Kidney capillary endothelial cell (primary cell): ENCODE measurements at regions not wholly inside any gene's neighbourhood (a gene's known extent, or its start where the extent isn't known, plus 50 kb on each side); places are given as distances from the start of the nearest gene placed in this dataset.

ENCODE experiments used
- DNase-seq: peaks from one replicate; pipeline ENCODE4 v3.0.0-alpha.2; 2018; ENCODE audit warnings: low spot score

DNA sequence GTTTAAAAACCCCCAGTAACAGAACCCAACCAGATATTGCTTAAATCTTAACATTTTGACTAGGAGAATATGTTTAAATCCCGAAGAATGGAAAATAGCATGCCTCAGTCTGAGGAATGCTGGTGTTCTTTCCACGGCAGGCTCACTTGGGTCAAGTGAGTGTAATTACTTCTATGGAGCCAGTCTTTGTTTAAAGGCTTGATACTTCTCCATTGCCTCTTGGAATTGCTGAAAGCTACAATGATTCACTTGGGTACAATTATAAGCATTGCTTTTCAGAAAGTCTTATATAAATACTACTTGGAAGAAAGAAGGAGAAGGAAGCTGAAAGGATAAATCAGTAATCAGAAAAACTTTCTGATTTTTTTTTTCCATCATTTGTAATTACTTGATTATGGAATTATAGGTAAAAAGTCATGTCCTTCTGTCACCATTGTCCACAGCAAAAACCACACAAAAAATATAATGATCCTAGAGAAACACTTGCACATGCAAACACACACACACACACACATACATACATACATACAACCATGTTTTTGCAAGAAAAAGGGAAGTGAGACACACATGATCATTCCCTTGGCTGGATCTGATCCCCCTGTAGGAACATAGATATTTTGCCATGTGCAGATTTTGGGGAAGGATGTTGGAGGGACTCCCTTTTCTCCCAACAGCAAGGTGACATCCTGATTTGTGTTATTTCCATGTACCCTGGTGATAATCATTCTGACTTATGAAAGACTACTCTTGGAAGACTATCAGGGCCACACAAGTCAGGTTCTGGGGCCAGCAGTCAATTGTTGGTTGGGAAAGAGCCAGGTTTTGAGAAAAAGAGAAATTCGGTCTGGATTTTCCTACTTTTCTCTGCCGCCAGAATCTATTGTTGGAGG, 396.0 kb upstream of the BTBD3 start:
- DNase-seq, result no peak

DNA sequence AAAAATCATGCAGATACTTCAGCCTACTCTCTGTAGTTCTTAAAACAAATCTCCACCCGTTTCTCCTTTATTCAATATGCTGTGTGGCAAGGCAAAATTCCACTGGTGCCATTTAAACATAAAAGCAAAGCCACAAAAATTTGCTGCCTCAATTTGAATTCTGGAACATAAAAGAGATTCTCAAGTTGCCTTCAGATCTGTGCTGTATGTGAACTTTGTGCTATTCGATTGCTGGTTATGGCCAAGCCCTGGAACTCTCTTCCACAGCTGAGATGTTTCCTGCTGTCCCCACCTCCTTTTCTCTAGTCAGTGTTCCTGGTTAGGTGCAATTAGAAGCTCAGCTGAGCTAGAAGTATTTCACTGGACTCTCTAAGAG, 395.3 kb upstream of the BTBD3 start:
- DNase-seq, result no peak

DNA sequence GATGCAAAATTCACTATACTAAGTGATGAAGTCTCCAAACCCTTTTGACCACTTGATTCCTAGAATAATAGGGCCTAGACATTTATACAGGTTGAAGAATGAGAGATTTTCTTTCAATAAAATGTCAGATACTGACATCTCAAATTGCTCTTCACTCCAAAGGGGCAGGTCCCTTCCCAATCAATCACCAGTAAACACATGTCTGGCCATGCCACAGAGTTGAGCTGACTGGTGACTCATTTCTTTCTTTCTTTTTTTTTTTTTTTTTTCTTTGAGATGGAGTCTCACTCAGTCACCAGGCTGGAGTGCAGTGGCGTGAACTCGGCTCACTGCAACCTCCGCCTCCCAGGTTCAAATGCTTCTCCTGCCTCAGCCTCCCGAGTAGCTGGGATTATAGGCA, 388.6 kb upstream of the BTBD3 start:
- DNase-seq, result no peak

DNA sequence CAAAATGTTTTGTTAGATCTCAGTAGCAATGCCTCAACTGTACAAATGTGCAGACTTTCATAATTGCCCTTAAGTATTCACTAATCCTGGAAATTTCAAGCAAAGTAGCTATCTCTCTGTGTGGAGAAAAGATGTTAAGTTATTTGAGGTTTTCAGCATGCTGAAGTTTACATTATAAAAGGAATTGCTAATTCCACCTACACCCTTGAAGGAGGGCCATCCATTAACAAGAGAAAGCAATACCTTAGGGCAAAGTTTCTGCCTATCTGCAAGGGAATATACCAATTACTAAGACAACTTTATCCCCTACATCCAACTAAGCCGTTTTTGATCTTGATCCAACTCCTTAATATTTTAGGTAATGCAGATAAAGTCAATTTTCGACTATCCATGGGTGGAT, 380.7 kb upstream of the BTBD3 start:
- DNase-seq, result no peak

DNA sequence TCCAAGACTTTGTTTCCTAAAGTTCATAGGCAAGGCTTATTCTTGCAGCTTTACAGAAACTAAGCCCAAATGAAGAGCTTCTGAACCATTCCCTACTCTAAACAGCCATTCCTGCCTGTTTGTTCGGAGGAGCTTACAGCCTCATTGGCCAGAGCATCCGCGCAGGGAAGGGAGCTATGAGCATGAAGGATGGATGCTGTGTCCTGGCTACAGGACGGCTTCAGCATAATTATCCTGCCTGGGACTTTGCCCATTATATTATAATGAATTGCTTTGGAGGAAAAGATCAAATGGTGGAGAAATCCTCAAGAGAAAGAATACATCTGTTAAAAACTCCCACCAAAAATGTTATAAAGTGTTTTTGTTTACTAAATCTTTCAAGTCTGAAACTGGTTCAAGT, 378.2 kb upstream of the BTBD3 start:
- no peak for DNase-seq

DNA sequence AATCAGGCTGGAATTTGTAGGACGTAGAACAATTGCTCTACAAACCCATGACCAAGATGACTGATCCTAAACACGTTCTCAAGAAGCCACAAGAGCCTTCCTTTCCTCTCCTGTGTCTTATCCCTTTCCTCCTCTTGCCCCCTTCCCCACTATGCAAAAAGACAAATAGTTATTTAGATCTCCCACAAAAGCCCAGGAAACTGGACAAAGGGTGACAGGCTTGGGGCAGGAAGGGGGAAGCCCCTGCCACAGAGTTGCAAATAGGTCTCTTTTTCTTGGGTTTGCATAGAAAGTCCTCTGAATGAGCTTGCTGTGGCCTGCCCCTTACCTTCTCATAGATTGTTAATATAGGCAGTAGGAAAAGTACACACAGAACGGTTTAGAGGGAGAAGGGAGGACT, 377.1 kb upstream of the BTBD3 start:
- DNase-seq, result no peak

DNA sequence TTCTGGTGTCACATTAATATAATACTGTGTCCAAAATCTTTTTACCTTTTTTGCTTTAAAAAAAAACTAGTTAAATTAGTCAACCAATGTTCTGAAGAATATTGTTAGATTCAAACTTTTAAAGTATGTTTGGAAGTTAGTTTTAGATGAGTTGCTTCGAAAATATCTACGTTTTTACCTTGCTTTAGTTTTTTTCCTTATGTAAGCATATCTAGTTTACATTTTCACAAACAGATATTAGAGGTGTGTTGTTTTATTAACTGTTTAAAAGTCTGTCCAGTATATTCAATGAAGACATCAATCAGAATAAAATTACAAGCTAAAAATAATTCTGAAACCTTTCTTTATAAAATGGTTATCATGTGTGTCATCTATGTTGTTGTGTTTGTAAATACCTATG, 375.0 kb upstream of the BTBD3 start:
- DNase-seq, result no peak

DNA sequence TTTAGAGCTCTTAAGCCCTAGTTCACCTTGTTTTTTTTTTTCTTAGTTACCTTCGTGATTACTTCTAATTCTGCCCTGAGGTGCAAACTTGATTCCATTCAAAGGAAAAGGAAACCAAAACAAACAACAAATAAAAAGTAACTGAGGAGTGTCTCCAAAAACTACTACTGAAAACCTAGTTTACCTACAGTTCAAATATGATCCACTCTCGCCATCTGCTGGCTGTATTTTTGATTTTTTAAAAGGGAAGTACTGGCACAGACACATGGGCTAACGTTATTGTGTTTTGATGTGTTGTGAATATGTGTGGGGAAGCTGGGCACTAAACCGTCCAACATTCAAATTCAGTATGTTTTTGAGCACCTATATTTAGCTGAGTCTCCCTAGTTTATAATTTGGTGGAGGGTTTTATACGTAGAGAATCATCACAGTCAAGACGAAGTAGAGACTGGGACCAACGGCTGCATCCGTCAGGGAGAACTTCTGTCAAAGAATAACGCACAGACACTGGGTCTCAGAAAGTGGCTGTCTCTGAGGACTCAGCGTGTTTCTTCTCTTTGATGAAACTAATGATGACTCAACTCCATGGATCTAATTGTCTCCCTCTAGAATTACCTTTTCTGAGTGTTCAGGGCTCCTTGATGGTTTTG, 373.5 kb upstream of the BTBD3 start:
- peak; percentile 70 for DNase-seq

DNA sequence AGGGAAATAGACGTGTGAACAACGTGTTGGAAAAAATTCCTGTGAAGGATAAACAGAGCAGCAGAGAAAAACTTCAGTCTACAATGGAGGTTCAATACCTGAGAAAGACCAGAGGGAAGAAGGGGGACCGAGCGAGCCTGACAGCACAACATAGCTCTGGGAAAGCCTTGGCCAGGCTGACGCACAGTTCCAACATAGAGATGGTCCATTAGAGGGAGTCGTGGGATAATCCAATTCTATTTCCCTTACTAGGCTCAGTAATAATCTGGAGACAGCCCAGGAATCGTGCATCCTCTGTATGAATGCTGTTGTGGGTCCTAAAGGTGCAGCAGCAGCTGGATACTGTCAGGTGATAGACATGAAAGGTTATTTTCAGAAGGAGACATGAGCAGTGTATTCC, 370.8 kb upstream of the BTBD3 start:
- no peak for DNase-seq

DNA sequence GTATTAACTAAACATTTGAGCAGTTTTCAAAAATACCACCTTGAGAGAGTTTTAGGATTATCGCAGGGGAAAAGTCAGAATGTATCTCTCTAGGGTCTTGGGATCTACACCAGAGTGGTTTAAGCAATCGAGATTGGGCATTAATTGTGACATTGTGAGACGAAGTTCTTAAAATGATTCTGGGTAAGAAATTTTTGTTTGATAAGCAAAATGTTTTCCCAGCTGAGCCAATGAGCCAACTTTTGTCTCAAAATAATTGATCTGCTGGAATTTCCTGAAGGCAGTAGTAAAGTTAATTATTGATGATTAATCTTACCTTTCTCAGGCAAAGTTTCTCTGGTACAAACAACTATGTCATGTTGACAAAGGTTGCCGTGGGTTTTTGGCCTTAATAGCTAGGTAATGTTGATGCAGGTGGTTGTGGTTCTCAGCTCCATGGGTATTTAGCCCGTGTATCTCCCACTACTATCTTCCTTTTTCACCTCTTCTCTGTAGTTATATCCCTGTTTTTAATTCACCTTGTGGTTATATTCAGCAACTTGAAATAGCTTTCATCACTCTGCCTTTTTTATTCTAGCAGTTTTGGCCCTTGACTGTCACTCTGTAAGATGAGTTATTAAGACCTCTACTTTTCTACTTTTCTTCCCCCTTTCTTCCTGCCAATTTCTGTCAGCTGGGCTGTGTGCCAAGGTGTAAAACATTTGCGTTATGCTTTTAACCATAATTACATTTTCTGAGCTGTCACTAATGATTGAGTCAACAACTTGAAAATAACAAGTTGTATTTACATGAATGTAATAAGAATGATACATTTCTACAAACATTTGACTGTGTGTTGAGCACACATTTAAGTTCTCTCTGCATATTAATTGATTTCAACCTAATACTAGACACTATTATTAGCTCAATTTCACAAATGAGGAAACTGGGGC, 368.3 kb upstream of the BTBD3 start:
- DNase-seq, result no peak

DNA sequence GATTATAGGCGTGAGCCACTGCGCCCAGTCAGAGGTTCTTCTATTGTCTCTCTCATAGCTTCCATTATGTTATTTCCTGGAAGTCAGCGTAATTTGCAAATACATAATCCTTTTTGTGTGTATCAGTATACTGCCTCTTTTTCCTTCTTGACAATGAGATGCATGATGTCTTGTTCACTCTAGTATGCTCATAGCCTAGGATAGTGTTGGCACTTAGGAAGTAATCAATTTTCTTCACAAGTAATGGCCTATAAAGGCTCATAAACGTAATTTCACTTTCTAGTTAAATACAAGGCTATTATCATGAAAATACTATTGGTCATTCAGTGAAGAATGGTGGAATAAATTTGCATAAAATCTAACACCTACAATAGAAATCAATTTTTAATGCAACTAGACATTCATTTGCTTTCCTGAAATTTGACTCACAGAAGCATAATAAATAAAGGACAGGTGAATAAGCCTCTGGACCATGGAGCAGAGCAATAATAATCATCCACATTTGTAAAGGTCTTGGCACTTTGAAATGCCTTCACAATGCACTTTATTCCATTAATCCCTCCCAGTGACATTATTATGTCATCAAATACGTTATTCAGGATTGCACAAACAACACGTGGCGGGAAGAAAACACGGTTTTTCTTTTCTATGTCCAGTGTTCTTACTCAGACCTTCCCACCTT, 366.9 kb upstream of the BTBD3 start:
- DNase-seq, result no peak

DNA sequence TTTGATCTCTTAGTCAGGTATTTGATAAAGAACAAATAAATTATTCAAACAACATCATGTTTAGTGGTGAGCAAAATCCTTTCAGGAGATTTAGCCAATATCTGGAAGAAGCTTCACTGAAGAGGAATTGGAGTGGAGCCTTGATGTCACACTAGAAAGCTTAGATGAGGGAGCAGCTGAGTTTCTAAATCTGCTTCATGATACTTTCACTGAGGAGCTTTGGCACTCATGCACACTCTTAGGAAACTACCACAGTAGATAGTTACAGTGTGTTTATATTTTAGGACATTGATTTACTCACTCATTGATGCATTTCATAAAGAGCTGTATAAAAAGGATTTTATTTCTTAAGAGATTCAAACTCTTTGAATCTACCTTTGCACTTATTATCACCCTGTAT, 366.2 kb upstream of the BTBD3 start:
- DNase-seq, result no peak

DNA sequence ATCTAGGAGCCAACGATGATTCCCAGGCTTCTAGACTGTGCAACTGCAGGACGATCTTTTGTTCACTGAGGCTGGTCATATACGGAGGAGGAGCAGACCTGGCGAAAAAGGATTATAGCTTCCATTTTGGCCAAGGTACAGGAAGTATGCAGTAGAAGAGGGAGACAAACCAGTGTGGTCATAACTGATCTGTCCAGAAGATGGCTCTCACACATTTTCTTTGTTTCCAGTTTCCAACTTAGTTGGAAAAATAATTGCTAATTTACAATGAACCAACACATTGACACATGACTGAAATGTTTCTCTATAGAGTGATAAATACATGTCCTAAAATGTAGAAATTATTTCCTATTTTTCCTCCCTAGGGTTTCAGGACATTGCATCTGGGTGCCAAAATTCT, 364.1 kb upstream of the BTBD3 start:
- DNase-seq, result no peak

DNA sequence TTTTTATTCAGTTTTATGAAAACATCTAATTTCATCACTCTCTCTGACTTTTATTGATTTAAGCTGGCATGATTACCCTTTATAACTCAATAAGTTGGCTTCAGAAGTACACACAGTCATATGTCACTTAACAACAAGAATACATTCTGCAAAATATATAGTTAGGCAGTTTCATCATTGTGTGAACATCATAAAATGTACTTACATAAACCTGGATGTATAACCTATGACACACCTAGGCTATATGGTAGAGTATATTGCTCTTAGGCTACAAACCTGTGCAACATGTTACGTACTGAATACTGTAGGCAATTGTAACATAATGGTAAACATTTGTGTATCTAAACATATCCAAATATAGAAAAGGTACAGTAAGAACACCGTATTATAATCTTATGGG, 362.2 kb upstream of the BTBD3 start:
- DNase-seq, result no peak

DNA sequence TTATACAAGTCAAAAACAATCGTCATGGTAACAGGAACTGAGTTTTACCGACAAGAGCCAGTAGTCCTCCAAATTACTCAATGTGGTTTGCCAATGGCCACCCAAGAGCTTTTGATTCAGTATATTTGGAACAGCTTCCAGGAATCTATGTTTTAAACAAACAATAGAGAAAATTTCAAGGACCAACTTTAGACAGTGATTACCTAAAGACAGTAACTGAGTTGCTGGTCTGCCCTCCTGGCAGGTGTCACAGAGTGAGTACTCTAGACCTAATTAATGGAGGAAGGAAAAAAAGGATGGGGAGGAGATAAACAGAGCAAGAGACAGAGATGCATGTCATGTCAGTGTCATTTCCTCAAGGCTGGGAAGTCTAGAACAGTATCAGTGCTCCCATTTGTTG, 361.3 kb upstream of the BTBD3 start:
- no peak for DNase-seq

DNA sequence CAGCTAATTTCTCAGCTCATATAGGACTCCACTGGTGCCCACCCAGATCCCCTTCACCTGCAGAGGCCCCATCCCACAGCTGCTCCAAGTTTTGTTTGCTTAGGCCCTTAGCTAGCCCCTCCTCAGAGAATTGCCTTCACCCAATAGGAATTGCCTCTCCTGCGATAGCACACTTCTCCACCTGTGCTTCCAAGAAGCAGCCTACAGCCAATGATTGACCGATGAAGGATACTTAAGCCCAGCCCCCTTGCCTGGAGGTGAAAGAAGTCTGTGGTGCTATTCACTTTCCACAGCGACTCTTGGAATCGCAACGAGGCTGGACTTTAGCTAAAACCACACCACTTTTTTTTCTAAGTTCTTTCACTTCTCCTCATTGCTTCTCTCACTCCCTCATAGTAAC, 353.2 kb upstream of the BTBD3 start:
- no peak for DNase-seq

DNA sequence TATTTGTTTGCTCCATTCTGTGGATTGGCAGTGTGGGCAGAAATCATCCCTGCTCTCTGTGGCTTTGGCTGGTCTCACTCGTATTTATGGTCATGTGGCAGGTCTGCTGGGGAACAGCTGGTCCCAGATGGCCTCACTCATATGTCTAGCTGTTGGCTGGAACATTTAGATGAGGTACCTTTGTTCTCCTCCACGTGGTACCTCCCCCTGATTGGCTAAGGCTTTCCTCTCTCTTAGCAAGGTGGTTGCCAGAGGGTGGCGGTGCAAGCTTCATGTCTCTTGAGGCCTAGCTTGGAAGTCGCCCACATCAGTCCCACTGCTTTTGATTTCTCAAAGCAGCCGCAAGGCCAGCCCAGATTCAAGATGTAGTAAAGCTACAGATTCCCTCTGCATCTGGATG, 348.5 kb upstream of the BTBD3 start:
- DNase-seq, result no peak

DNA sequence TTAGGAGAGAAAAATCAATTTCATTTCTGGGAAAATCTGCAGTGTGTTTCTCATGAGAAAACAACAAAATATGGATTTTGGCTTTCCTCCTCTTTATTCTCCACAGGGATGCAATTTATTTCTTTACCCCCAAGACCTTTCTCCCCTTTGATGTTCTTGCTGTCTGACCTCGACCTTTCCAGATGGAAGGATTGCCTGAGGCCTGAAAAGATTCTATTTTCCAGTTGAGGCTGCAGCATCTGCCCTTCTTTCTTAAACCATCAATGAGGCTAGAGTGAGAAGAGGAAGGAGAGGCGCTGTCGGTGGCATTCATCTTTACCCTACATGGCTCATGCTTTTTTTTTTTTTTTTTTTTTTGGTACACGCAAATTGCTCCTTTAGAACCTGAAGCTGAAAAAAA, 344.2 kb upstream of the BTBD3 start:
- DNase-seq, result no peak

DNA sequence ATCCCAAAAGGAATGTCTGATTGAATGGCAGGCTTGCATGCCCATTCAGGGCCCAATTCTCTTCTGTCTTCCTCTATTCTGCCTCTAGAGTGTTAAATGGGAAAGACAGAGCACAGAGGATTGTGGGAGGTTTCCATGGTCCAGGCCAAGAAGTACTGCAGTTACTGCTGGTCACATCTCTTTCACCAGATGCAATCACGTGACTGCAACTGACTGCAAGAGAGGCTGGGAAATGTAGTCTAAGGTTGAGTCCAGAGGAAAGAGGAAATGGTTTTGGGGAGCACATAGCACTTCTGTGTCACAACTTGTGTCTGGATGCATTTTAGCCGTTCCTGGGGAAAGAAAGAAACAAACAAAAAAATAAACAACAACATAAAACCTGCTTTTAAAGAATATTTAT, 336.4 kb upstream of the BTBD3 start:
- no peak for DNase-seq

DNA sequence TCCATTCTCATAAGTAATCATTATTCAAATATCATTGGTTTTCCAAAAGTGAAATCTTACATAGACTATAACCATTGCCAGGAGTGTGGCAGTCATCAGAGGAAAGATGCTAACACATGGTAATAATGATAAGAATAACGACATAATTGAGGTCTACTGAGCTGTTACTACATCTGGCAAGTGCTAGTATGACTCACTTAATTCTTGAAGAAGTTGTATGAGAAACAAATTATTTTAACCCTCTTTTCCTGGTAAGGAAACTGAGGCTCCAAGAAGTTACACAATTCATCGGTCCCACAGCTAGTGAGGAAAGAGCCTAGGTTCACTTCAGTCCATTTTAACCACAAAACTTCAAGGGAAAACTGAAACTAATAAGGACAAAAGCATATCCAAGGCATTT, 335.6 kb upstream of the BTBD3 start:
- DNase-seq, result no peak

DNA sequence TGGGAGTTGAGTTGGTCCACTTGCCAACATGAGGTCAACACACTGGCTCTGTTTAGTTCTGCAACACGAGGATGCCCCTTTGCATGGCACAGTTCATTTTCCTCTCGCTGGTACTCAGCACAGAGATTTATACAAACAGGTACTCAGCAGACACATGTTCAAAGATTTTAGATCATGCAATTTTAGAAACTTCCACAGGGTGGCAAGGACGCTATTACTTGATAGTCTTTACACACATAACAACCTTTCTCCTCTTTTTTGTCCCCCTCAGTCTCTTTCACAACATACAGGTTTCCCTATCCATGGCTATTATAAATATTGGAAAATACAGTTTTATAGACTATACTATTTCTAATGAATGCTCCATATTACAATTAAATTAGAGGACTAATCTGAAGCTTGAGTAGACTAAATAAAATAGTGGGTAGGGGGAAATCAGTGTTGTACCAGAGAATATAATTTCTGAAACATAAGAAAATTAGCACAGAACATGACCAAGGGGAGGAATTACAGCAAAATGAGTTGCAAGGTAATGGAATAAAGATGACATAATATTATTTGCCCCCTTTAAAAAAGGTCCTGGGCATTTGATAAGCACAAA, 331.8 kb upstream of the BTBD3 start:
- DNase-seq, result peak; percentile 9

DNA sequence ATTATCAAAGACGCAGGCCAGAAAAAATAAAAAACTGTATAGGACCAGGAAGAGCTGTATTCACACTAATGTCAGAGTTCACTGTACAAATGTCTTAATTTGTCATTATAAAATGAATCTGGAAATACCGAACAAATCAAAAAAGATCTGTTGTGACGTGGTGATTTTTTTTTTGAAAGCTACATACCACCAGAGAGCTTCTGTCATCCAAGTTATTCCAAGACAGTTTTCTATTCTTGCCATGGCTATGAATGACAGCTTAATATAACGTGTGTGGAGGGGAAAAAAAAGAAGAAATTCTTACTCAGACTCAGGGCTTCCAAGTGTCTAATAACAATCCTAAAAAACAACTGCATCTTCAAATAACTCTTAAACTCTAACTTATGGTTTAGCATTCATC, 328.8 kb upstream of the BTBD3 start:
- DNase-seq, result no peak
